ENCODE measurements at regions not wholly inside any gene's neighbourhood (a gene's known extent, or its start where the extent isn't known, plus 50 kb on each side); places are given as distances from the start of the nearest gene placed in this dataset.
"Not testable (repeated sequence)": the region's sequence is repeated elsewhere in the genome, so short reads cannot be mapped to it uniquely, and the experiment has no call there.

DNA sequence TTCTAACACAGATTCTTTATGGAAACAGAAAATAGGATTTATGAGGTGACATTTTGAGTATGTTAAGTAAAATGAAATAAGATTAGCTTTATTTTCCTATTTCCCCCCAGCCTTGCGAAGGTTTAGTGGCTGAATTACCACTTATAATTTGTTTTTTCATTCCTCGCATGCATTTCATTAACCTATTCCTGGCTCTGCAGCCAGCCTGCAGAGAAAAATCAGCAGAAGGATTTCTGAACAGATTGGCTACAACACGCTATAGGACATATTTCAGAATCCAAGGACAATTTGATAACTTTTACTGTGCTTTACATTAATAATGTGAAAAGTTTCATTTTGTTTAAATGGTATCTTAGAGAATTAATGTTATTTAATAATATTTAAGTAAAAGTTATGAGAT, 162.4 kb upstream of the MMS22L start:
- no peak for DNase-seq
- intact Hi-C loops (cut with DNase I), result no loop called here

DNA sequence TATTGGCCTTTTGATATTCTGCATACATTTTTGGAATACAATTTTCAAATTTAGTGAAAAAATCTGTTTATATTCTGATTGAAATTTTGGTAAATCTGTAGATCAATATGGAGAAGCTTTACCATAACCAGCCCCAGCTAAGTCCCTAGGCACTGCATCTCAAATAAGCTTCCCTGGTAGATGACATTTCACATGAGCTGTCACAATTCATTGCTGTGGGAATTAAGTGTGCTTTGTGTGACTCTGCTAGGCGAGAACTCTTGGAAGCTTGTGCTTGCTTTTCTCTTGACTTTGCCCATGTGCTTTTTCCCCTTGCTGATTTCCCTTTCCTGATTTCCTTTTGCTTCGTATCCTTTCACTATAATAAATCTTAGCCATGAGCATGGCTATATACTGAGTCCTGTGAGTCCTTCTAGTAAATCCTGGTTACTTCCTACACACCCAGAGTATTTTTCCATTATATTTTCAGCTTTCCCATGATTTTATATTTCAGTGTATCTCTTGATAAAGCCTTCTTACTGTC, 166.5 kb upstream of the MMS22L start:
- DNase-seq, result no peak
- intact Hi-C loops (cut with DNase I), result no loop called here

DNA sequence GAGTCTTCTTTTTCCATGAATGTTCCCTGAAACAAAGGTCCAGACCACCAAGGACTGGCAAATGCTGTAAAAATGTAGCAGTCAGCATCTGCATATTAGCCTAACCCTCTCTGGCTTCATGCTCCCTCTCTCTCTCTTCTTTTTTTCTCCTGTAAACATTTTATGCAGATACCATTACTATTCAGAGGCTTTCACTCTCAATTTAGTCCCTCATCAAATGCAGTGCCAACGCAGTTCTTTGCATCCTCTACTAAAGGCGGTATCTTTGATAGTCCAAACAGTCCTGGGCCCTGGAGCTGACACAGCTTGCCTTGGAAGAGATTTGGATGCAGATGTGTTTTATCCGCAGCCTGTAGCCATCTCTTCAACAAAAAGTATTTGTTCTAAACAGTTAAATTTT, 167.1 kb upstream of the MMS22L start:
- DNase-seq, result no peak
- intact Hi-C loops (cut with DNase I), result no loop called here

DNA sequence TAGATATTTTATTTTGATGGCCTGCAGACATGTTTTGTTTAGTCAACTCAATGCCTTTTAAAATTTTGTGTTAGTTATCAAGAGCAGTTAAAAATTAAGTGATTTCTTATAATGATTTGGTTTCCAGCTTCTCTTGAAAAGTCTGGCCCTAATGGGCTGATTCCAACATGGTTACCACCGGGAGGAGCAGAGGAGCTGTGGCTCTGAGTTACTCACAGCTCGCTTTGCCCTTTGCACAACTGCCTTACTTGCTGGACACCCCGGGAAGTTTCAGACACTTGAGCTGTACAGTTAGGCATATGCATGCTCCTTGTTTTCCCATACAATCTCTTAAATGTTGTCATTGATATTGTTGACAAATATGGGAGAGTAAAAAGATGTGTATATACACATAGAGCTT, 173.1 kb upstream of the MMS22L start:
- intact Hi-C loops (cut with DNase I), result no loop called here
- no peak for DNase-seq

DNA sequence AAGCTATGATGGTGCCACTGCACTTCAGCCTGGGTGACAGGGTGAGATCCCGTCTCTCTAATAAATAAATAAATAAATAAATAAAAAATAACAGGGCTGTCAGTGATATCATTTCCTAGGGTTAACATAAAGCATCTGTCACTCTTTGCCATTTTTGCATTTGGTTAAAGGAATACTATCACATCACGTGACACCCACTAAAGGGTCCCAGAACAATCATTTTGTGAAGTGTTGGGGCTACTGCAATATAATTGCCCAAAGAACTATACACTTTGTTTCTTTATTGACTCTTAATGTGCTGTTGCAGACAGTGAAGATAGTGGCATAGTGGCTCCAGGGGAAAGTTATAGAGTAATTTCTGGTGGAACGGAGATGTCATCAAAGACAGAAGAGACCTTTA, 176.5 kb upstream of the MMS22L start:
- DNase-seq, result no peak
- intact Hi-C loops (cut with DNase I), result no loop called here

DNA sequence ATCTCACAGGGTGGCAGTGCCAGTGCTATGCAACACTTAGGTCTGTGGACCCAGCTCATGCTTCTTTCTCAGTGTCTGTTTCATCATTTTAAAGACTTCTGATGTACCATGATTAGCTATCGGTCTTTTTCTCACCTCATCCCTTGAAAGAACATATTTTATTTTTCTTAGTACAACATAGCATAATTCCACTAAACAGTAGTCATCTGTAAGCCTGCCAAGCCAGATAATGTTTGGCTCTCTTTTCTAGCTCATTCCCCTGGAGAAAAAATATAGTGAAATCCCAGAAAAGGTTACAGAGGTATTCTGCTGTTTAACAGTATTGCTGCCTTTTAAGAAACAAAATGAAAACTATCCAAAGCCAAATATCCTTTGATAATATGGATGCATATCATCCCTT, 177.0 kb upstream of the MMS22L start:
- intact Hi-C loops (cut with DNase I), result no loop called here
- DNase-seq, result no peak

DNA sequence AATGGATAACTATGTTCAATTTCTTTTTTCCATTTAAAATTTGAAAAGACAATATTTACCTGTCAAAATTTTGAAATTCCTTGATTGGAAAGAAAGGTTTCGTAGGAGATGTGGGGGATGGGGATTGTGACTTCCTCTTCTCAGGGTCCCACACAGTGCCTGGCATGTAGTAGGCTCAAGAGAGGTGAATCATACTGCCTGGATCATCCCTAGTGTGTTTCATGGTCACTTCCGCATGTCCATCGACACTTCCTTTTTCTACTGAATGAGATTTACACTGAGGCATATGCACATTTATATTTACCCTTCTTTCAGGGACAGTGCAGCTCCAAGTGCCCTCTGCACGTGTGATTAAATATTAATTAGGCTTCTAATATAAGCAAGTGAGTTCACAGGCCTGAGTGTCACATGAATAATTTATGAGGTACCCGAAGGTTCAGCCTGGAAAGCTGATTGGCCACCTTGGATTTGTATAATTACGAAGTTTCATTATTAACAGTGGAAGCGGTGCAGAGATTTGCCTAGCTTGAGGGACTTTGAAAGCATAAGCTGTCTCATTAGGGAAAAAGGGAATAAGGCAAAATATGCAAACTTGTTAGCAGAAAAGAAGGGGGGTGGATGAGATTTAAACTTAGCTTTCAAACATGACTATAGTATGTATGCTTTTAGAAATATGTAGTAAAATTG, 177.5 kb upstream of the MMS22L start:
- DNase-seq, result no peak
- intact Hi-C loops (cut with DNase I), result no loop called here

DNA sequence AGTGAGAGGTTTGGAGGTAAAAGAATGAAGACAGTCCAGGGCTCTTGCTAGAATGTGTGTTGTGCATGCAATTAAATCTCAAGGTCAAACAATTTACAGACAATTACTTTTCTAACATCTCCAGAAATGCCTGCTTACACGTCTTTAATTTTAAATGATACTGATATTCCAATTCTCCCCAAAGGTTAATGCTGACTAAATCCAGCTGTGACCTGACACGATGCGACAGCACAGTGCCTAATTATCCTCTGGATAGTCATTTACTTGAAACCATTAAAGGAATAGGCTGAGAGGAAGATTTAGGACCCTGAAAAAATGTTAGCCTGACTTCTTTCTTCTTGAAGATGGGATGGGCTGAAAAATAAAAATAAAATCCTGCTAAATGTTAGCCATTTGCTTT, 178.2 kb upstream of the MMS22L start:
- DNase-seq, result no peak
- intact Hi-C loops (cut with DNase I), result no loop called here

DNA sequence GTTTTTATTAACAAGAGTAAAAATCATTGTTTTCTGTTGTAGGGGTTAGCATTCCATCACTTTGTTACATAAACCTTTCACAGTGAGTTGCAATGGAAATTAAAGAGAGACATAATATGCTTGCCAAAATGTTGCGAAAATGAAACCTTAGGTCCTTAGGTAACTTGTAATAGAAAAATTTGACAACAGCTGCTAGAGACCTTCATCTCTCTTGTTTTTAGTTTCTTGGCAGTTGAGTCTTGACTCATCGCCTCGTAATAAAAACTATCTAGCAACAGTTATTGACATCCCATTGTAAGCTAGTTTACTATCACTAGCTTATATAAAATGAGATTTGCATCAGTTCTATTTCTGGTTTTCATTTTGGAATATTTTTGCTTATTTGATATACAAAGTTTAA, 179.0 kb upstream of the MMS22L start:
- DNase-seq, result no peak
- intact Hi-C loops (cut with DNase I), result no loop called here

DNA sequence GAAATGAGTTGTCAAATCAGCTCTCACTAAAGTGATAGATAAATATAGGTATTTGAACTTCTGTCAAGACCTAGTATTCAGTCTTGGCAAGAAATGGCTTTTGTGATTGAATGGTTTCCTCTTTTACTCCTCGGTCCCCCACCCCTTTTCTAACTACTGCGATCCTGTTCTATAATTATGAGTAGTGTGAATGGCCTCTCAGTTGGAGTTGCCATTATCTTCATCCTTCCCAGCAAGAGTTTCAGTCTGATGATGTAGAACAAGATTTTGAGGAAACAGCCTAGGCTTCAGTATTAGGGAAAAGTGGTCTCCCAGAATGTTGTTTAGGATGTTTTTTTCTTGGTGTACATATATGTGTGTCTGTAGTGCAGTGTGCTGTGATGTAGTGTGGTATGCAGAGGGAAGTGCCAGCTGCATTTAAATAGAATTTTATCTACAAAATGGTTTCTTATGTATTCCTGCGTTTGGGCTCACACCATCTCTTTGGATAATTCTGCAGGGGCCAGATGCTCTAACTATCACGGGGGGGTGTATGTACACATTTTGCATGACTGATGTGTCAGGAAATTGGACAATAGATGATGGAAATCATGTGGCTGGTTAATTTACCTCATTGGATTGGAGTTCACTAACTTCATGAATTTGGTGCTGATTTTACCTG, 180.1 kb upstream of the MMS22L start:
- DNase-seq, result no peak
- intact Hi-C loops (cut with DNase I), result no loop called here

DNA sequence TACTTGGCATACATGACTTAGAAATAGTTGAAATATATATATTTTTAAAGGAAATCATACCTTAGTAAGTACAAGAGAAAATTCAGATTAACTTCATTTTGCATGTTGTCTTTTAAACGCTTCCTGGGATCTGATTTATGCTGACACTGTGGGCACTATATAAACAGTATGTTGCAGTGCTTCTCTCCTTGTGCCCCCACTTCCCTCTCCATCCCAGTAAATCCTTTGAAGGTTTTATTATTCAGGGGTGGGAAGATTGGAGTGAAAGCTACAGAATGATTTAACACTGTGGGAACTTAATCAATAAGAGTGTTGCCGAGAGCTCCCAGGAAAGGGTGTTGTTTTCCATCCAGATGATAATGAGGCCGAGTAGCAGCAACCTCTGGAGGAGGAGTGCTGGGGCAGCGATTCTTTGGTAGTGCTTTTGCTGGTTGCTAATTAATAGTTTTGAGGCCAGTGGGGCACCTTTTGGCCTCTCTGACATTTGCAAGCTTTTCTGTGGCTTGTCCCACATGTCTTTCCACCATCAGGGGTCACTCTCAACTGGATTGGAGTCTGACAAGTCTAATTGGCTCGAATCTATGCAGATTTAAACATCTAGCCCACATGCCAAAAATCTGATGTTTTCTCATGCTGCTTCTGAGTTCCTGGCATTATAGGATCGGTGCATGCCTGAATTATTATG, 183.0 kb upstream of the MMS22L start:
- intact Hi-C loops (cut with DNase I), result no loop called here
- DNase-seq, result peak in 2 of 10 donors; percentile 27 to 43

DNA sequence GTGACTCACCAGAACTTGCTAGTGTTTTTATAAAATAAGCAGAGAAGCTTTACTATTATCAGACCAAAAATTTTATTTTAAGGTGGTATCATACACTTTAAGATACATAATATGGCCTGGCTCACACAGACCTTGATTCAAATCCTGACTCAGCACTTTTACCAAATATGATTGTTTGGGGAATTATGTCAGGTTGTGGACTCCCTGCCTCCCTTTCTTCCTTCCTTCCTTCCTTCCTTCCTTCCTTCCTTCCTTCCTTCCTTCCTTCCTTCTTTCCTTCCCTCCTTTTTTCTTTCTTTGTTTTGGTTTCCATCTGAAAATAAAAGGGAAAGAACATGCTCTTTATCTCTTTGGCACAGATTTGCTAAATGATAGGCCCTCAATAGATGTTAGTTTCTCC, 186.0 kb upstream of the MMS22L start:
- intact Hi-C loops (cut with DNase I), result no loop called here
- DNase-seq, result no peak

DNA sequence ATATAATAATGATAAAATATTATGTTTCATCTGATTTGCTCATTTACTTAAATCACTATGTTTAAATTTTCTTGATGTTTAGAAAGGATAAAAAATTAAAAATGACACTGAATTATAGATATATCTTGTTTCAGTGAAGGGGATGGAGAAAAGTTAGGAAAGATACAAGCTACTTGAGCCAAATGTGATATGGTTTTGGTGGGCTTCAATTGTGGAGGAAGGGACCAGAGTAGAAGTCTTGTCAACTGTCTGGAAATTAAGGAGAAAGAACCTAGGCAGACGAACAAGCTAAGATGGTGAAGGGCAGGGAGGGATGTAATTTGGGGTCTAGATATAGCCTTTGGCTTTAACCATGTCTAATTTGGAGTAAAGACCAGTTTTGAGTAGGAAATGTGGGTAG, 186.4 kb upstream of the MMS22L start:
- no peak for DNase-seq
- intact Hi-C loops (cut with DNase I), result no loop called here

DNA sequence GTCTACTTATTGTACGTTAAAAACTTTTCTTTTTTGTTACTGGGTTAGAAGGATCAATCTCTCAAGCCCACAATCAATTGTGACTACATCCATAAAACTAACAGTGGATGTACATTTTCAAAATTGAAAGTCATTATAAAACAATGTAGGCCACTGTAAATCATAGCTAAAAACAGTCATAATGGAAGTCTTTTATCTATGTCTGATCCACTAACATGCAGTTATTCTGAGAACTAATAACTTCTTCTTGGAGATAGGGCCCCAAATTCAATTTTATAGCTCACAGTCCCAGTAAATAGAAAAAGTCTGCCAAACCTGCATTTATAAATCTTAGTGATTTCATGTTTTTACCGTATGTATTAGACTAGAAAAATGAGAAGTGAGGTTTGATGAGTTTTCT, 187.3 kb upstream of the MMS22L start:
- no peak for DNase-seq
- intact Hi-C loops (cut with DNase I), result no loop called here

DNA sequence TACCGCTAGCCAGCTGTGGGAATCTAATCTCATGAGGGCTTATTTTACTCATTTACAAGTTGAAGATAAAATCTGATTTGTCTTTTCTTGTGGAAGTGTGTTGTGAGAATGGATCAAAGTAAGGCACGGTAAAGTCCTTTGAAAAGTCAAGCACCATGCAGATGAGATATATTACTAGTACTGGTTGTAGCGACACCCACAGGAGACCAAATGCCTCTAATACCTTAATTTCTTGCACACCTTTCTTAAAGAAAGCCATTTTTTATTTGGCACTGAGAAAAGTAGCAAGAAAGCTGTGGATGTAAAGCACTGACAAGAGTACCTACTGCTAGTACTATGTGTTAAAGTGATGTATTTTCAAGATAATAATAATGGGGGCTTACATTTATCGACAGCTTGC, 191.0 kb upstream of the MMS22L start:
- no peak for DNase-seq
- intact Hi-C loops (cut with DNase I), result no loop called here

DNA sequence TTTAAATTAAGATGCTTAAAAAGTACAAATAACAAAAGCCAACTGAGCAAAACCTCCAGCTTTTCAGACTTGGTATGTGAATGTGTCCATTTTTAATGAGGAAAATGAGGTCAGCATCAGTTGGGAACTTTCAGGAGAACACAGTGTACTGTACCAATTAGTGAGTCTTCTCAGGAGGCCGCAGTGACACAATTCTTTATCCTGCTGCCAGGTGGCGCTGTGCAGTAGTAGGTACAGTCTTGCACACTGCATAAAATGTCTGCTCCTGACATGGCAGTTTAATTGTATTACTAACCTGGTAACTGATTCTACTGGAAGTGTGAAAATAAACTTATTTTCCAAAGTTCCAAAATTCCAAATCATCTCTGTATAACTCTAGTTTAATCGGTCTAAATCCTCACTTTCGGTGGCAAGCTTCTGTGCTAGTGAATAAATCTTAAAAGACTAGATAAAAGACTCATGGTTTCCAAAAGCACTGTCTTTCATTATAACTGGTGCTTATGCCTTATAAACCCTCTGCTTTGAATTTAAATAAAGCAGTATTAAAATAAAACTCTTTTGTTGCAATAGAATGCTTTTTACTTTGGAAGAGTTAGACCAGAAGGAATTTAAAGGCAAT, 214.8 kb upstream of the MMS22L start:
- intact Hi-C loops (cut with DNase I), result loop anchor here (5.0 to 10.0 kb wide), 3 partner anchors 56 to 1617 kb away; no protein-coding TSS in a partner anchor

DNA sequence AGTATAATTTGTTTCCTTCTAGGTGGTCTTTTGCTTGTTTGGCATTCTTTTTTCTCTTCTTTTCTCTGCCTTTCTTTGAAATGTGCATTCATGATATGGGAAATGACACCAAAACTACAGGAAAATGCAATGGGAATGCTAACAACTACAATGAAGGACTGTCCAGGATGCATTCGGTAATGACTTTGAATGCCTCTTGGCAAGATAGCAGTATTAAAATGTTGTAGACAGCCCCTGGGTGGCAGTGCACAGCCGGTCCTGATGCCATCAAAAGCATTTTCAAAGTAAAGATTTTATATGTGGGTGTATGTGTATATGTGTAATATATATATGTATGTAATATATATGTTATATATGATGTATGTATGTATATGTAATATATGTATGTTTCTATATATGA, 218.8 kb upstream of the MMS22L start:
- DNase-seq, result peak in 1 of 10 donors; percentile 53
- intact Hi-C loops (cut with DNase I), result no loop called here

More for the DNA sequence above, 214.8 kb upstream of the MMS22L start:
- DNase-seq, result peak; percentile 45 to 96 (median 75)

DNA sequence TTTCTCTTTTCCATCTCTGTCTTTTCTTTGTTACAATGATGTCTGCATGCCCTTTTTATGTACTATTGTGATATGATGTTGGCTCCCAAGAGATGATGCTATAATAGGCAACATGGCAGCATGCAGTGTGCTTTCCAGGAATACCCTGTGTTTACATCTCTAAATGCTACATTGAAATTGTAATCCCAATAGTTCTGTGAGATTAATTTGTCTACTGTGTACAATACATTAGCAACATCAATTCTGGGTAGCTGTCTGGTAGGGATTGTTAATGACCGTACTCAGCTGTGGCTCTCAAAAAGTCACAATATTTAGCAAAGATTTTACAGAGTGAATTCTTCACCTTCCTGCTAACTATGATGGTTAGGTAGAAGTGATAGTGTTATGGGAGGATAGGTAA, 225.6 kb upstream of the MMS22L start:
- intact Hi-C loops (cut with DNase I), result no loop called here
- no peak for DNase-seq

DNA sequence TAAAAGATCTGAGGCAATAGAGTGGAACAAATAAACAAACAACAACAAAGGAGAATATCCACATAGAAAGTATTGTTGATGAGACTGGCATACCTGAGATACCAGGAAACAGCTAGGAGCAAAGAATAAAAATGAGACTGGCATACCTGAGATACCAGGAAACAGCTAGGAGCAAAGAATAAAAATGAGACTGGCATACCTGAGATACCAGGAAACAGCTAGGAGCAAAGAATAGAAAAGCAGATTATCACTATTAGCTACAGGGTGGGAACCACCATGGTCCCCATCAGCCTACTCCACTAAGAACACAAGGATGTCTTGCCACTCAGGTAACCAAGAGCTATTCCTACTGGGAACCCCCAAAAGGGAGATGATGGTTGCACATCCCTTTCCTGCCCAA, 230.2 kb upstream of the MMS22L start:
- intact Hi-C loops (cut with DNase I), result not testable (repeated sequence)

DNA sequence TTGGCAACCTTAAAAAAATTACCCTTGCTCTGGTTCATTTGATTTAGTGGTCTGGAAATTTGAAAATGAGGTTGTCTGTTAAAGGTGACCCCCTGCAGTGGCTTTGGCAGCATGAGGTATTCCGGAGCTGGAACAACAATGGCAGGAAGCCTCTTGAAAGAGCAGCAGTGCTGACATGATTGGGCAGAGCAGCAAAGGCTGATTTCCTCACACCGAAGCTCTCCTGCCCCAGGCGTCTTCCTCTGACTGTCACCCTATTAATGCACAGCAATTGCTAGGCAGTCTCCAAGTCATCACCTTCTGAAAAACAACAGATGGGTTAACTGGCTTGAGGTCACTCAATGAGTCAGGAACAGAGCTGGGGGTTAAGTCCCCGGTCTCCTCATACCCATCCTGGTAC, 241.8 kb upstream of the MMS22L start:
- peak in 4 of 10 donors; percentile 17 to 76 (median 25) for DNase-seq
- intact Hi-C loops (cut with DNase I), result loop anchor here (10.0 kb wide), 1 partner anchor 1320 kb away; no protein-coding TSS in a partner anchor

More for the DNA sequence above, 230.2 kb upstream of the MMS22L start:
- DNase-seq, result not testable (repeated sequence)

DNA sequence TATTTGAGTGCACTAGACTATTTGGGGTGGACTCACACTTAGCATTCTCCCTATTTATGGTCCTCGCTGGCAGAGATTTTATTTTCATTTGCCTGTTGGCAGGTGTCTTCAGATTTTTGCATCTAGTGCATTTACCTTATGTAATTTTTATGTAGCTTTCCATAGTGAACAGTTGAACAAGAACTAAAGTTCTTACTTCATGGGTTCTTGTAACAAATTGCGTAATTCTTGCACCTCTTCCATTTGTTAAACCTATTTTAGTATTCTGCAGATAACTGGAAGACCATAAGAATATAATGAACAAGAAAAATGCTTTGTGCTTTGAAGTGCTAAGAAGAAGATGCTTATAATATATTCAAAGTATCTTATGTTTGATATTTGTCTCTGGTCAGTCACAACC, 252.8 kb upstream of the MMS22L start:
- intact Hi-C loops (cut with DNase I), result no loop called here
- no peak for DNase-seq
